Umbilical cord (tissue), 1 donor: ENCODE measurements at regions not wholly inside any gene's neighbourhood (a gene's known extent, or its start where the extent isn't known, plus 50 kb on each side); places are given as distances from the start of the nearest gene placed in this dataset.
"Not testable (repeated sequence)": the region's sequence is repeated elsewhere in the genome, so short reads cannot be mapped to it uniquely, and the experiment has no call there.

Source experiments
- DNase-seq: peaks from one replicate; pipeline ENCODE4 v3.0.0-alpha.2; 2015; ENCODE audit warnings: low spot score

- DNase-seq = no peak
Observed at GRCh38 chr1:177729646-177730045, 240.2 kb downstream of the SEC16B start.

GRCh38 chr1:177723533-177723932 lies 246.3 kb downstream of the SEC16B start:
- DNase-seq = no peak

- no peak for DNase-seq
Observed at GRCh38 chr1:177710696-177711620, 258.9 kb downstream of the SEC16B start.

DNA sequence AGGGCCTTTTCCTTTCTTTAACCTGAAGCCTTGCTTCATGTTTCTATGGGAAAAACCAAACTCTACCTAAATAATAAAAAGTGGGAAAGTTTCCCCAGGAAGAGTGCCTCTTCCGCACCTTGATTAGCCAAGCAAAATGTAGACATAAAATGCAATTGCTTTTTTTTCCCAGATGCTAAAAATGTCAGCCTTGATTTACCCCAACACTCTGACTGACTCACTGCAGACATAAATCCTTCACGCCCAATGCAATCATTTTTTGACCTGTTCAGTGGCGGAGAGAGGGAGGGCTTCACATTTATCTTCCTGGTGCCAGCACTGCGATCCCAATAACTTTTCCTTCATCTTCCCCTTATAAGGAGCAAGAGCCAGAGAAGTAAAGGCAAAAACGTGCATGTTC lies 261.5 kb downstream of the SEC16B start:
- no peak for DNase-seq

DNA sequence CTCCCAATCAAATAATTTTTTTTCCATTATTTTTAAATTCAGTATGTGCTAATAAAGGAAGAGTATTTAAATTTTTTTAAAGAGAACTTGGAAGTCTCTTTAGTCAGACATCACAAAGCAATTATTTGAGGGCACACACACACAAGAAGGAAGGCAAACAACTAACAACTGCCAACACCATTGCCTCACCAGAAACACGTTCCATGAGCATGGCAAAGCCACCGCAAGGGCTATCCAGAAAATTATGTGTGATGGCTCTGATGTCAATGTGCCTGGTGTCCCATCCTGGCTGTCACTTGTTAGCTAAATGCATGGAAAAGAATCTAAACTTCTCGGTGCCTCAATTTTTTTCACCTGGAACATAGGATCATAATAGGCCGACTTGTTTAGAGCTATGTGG lies 262.9 kb downstream of the SEC16B start:
- DNase-seq = no peak

DNA sequence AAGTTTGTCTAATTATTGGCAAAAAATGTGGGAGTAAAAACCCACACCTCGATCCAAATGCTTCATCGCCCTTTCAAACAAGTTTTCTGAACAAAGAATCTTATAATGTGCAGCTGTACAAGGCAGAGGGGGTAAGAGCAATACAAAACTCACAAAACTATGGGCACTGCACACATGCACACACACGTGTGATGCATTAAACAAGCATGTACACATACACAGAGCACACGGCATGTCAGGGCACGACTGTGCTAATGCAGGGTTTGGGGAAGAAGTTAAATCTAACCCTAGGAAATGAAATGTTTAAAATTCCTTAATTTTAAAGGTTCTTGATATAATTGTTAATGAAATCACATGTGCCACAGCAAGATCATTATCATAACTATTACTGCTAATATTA lies 264.0 kb downstream of the SEC16B start:
- DNase-seq = no peak

- DNase-seq = no peak
Observed at GRCh38 chr1:177703888-177704446, 265.9 kb downstream of the SEC16B start.

DNA sequence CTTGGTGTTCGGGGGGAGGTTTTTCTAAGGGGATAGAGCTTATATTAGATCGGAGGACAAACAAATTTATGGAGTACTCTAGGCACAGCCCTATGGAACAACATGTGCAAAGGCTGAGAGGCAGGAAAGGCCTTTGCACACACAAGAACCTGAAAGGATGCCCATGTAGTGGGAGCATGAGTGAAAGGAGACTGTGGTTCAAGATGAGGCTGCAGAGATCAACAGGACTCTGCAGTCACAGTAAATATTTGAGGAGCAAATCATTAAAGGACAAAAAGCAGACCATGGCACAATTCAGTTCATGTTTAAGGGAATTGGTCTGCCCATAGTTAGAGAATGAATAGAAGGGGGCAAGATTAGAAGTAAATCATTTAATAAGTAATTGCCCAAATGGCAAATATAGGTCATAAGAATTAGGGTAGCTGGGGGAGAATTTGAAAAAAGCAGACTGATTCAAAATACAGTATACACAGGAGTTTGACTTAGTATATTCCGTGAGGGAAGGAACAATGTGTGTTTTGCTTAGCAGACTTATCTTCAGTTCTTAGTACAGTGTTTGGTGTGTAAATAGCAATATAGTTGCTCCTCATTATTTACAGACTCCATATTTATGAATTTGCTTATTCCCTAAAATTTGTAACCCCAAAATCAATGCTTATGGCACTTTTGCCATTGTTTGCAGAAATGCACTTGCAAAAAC lies 268.1 kb downstream of the SEC16B start:
- no peak for DNase-seq

DNA sequence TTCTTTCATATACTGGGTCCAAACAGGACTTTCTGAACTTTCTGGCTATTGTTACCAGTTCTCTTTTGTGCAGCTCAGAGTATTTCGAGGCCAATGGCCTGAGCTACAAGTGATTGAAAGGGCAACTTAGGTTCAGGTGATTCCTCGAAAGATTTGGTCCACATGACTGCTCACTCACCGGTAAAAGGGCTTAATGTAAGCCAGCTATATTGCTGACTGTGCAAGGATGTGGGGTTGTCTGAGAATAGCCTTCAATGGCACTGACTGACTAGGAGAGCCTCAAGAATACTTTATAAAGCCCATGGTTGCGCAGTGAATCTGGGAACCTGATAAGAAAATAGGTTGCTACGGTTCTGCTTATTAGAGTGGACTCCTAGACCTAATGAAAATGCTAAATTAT lies 269.0 kb downstream of the SEC16B start:
- no peak for DNase-seq

DNA sequence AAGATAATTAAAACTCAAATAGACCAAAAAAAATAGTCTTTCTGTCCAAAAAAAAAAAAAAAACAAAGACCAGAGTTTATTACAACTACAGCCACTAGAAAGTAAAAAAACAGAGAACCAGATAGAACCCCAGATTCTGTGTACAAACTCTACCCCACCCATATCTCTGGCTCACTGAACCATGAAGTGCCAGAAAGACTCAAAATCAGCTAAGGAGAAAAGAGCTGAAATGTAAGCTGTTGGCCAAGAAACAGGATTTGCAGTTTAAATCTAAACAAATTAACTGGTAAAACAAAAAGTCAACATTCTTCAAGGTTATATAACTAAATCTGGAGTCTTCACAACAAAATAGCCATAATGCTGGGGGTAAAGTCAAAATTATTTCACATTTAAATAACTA lies 278.9 kb downstream of the SEC16B start:
- DNase-seq = no peak

DNA sequence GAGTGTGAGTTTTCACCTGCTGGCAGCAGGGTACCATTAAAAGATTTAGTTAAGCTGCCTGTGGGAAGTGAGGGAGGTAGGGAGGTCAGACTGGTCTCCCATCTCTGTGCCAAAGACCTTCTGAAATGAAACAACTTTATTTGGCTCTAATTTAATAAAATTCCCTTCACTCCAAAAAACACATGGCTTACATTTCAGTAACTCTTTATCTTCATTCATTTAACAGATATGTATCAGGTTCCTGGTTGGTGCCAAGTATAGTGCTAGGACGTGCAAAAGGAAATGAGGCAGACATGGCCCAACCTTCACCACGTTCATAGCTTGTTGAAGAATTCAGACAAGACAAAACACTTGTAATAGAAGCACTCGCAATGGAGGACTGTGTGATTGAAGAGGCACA lies 282.3 kb downstream of the SEC16B start:
- DNase-seq = no peak

- no peak for DNase-seq
Observed at GRCh38 chr1:177686933-177687332, 282.9 kb downstream of the SEC16B start.

- DNase-seq = no peak
Observed at GRCh38 chr1:177669161-177669560, 300.7 kb downstream of the SEC16B start.

GRCh38 chr1:177665935-177666334 lies 303.9 kb downstream of the SEC16B start:
- no peak for DNase-seq

- DNase-seq = not testable (repeated sequence)
Observed at GRCh38 chr1:177664742-177665141, 305.1 kb downstream of the SEC16B start.

DNA sequence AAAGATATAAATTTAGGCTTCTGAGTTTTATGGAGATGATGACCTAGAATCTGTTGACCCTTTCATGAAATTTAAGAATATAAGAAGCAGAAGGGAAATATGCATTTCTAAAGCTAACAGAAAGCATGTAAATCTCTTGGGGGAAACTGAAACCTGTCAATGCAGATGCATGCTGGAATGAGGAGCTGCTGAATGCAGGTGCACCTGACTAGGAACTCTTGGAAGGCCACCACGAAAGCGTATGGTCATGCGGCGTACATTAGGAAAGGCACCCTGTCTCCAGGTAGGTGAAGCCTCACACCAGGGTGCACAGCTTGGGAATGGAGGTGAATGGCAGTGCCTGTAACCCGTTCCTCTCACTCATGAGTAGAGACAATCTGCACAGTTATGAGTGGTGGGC lies 309.7 kb downstream of the SEC16B start:
- DNase-seq = no peak

- DNase-seq = no peak
Observed at GRCh38 chr1:177659281-177659680, 310.6 kb downstream of the SEC16B start.

DNA sequence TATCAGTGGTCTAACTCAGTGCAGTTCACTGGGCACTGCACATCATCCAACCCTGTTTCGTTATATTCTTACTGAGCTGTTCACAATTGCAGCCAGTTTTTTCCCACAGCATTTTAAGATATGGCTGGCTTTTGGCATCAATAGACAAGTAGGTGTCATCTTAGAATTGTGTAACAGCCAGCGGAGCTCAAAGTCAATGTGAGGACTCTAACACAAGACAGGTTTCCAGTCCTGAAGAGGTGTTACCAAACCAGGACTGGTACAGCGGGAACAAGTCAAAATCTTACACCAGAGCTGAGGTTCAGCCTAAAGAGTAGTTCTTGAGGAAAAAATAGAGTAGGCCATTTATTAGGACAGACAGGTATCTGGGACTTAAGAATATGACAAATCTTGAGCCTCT lies 313.3 kb downstream of the SEC16B start:
- DNase-seq = no peak

- DNase-seq = no peak
Observed at GRCh38 chr1:177650947-177651346, 318.9 kb downstream of the SEC16B start.

DNA sequence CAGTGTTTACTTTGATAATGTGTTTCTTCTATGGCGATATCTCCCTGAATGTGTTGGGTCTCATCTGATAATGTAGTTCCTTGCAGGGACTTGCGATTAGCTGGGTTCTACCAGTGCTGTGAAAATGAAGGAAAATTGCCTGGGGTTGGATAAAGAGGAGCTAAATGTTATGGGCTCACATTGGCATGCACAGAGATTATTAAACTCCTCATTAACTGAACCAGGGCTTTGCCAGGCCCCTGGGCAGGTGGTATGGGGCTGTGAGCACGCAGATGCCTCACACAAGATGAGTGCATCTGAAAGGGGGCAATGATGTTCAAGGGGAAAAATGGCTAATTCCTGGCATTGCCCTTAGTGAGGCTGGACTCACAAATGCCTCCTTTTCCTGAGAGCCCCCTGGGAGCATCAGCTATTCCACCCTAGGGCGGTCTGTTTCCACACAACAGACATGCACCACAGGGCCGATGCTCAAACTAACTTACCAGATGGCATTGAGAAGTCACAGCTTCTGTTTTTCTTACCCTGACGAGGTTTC lies 321.1 kb downstream of the SEC16B start:
- DNase-seq = no peak

DNA sequence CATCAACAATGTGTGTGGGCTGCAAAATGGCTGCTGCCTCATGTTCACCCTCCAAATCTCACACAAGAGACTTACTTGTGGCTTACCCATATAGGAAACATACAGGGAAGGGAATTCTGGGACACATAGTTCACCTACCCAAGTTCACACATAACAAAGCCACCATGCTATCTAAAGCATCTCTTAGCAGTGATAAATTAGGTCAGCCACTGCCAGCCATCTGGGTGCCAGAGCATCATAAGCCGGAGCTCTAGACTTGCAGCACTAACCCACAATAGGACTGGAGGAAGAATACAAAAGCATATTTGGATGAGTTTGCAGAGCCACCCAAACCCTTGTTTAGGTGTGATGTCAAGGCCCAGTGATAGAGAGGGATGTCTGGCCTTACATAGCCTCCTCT lies 321.7 kb downstream of the SEC16B start:
- DNase-seq = no peak
